H1 (cell line): ENCODE measurements at regions not wholly inside any gene's neighbourhood (a gene's known extent, or its start where the extent isn't known, plus 50 kb on each side); places are given as distances from the start of the nearest gene placed in this dataset.

Source experiments
- CTCF ChIA-PET: fragments of 300-600 bp; sonication (Branson Sonifier 250); formaldehyde crosslinking; loops from one replicate; lab custom pipeline; 2021; ENCODE audit not compliant: partially characterized antibody; lab: Charles Lee
- POLR2A ChIA-PET: fragments of 300-600 bp; sonication (Branson Sonifier 250); formaldehyde crosslinking; loops from one replicate; lab custom pipeline; 2021; ENCODE audit warnings: inconsistent platforms; ENCODE audit not compliant: partially characterized antibody; lab: Charles Lee
- DNase-seq, 2 experiments: peaks; one replicate each; pipeline versions ENCODE4 v3.0.0 to v3.0.0-alpha.2; 2010 to 2022; ENCODE audit warnings: low spot score in 2 of 2, low read depth in 1 of 2, mixed read lengths in 1 of 2
- FAIRE-seq: peaks from 2 replicates; lab custom pipeline; 2011; peaks lifted over from hg19 to GRCh38; lab: Jason Lieb, UNC
- H2AFZ ChIP-seq: 2 replicates; pipeline ENCODE4 v1.8.1; 2012; ENCODE audit warnings: low read length, inconsistent platforms
- H2AK5ac ChIP-seq: 2 replicates; pipeline ENCODE4 v1.6.1; 2013; ENCODE audit warnings: low read depth, low read length
- H2BK120ac ChIP-seq: replicated peaks from 2 replicates; pipeline ENCODE3; 2013; ENCODE audit warnings: low read depth, low read length, inconsistent platforms
- H2BK12ac ChIP-seq: 2 replicates; pipeline ENCODE4 v1.6.1; 2013; ENCODE audit warnings: low read depth, low read length
- H2BK15ac ChIP-seq: 2 replicates; pipeline ENCODE4 v1.6.1; 2013; ENCODE audit warnings: low read length
- H2BK20ac ChIP-seq: 2 replicates; pipeline ENCODE4 v1.6.1; 2013; ENCODE audit warnings: low read length
- H2BK5ac ChIP-seq: 2 replicates; pipeline ENCODE4 v1.6.1; 2013; ENCODE audit warnings: low read depth, low read length
- H3K14ac ChIP-seq: 2 replicates; pipeline ENCODE4 v1.6.1; 2013; ENCODE audit warnings: inconsistent platforms; ENCODE audit not compliant: insufficient read length
- H3K18ac ChIP-seq: 2 replicates; pipeline ENCODE4 v1.6.1; 2013; ENCODE audit warnings: low read length; ENCODE audit errors: extremely low read depth
- H3K23ac ChIP-seq: 2 replicates; pipeline ENCODE4 v1.6.1; 2013; ENCODE audit warnings: inconsistent platforms; ENCODE audit not compliant: insufficient read length
- H3K23me2 ChIP-seq: 2 replicates; pipeline ENCODE4 v1.6.1; 2013; ENCODE audit warnings: low read depth, low read length
- H3K27ac ChIP-seq: 2 replicates; pipeline ENCODE4 v1.6.1; 2011; ENCODE audit warnings: low read depth, low read length, inconsistent platforms
- H3K27me3 ChIP-seq, 4 experiments: replicated peaks in 1 of 4; 1 replicate in 1 of 4; 2 replicates in 3 of 4; pipeline versions ENCODE4 v1.6.1 to v1.8.1; 2011 to 2013; ENCODE audit warnings: low read length in 3 of 4, mild to moderate bottlenecking in 3 of 4, inconsistent platforms in 2 of 4, mixed read lengths in 2 of 4, moderate library complexity in 1 of 4; ENCODE audit not compliant: control insufficient read depth in 3 of 4, insufficient read depth in 3 of 4; ENCODE audit errors: extremely low read depth in 1 of 4
- H3K36me3 ChIP-seq, 4 experiments: 2 replicates each; pipeline versions ENCODE4 v1.6.1 to v1.8.1; 2011 to 2013; ENCODE audit warnings: mild to moderate bottlenecking in 4 of 4, low read length in 3 of 4, moderate library complexity in 2 of 4, control low read depth in 1 of 4, inconsistent platforms in 1 of 4; ENCODE audit not compliant: insufficient read depth in 4 of 4, control insufficient read depth in 2 of 4
- H3K4ac ChIP-seq: replicated peaks from 2 replicates; pipeline ENCODE3; 2013; ENCODE audit warnings: low read length, low read depth, mixed read lengths, inconsistent platforms; ENCODE audit not compliant: insufficient read length
- H3K4me1 ChIP-seq, 4 experiments: replicated peaks in 1 of 4; 1 replicate in 1 of 4; 2 replicates in 3 of 4; pipeline versions ENCODE4 v1.6.1 to v1.8.1; 2011 to 2013; ENCODE audit warnings: low read length in 3 of 4, inconsistent platforms in 2 of 4, mixed read lengths in 1 of 4; ENCODE audit not compliant: insufficient read depth in 4 of 4, control insufficient read depth in 3 of 4
- H3K4me2 ChIP-seq, 2 experiments: 2 replicates each; pipeline versions ENCODE4 v1.6.1 to v1.8.1; 2011 to 2013; ENCODE audit warnings: low read depth in 2 of 2, low read length in 2 of 2, control low read depth in 1 of 2, inconsistent platforms in 1 of 2, mild to moderate bottlenecking in 1 of 2; ENCODE audit not compliant: insufficient read depth in 1 of 2
- H3K4me3 ChIP-seq, 4 experiments: fragments of 200-600, 300-600 bp in 1 of 4; sonication (generic), shearing (Covaris generic), sonication (Bioruptor Twin) in 1 of 4; 2 replicates each; pipeline versions ENCODE4 v1.5.1 to v1.8.1; 2011 to 2016; ENCODE audit warnings: low read length in 4 of 4, low read depth in 3 of 4, control low read depth in 2 of 4, inconsistent platforms in 2 of 4, mild to moderate bottlenecking in 2 of 4, mixed read lengths in 1 of 4, moderate library complexity in 1 of 4; ENCODE audit not compliant: insufficient read depth in 2 of 4; ENCODE audit errors: extremely low read depth in 1 of 4
- H3K56ac ChIP-seq: replicated peaks from 2 replicates; pipeline ENCODE3; 2013; ENCODE audit warnings: low read depth, mild to moderate bottlenecking, mixed read lengths, low read length, inconsistent platforms; ENCODE audit not compliant: insufficient read length
- H3K79me1 ChIP-seq: 2 replicates; pipeline ENCODE4 v1.6.1; 2013; ENCODE audit warnings: low read depth, low read length, control low read depth
- H3K79me2 ChIP-seq, 2 experiments: 2 replicates each; pipeline versions ENCODE4 v1.6.1 to v1.8.1; 2012 to 2013; ENCODE audit warnings: low read length in 2 of 2, mild to moderate bottlenecking in 2 of 2, inconsistent platforms in 1 of 2; ENCODE audit not compliant: insufficient read depth in 2 of 2, control insufficient read depth in 1 of 2
- H3K9ac ChIP-seq, 4 experiments: replicated peaks in 1 of 4; 1 replicate in 1 of 4; 2 replicates in 3 of 4; pipeline versions ENCODE4 v1.6.1 to v1.8.1; 2011 to 2013; ENCODE audit warnings: low read depth in 3 of 4, low read length in 3 of 4, control low read depth in 2 of 4, mild to moderate bottlenecking in 2 of 4, moderate library complexity in 2 of 4, inconsistent platforms in 1 of 4; ENCODE audit errors: extremely low read depth in 1 of 4
- H3K9me3 ChIP-seq, 2 experiments: 2 replicates each; pipeline versions ENCODE4 v1.6.1 to v1.8.1; 2012 to 2013; ENCODE audit warnings: mild to moderate bottlenecking in 2 of 2, moderate library complexity in 2 of 2, control low read depth in 1 of 2, inconsistent platforms in 1 of 2, low read depth in 1 of 2, low read length in 1 of 2, mixed read lengths in 1 of 2; ENCODE audit not compliant: insufficient read depth in 2 of 2
- H4K20me1 ChIP-seq, 2 experiments: replicated peaks in 1 of 2; 2 replicates each; pipeline versions ENCODE3 to v1.8.1; 2011 to 2013; ENCODE audit warnings: inconsistent platforms in 2 of 2, low read length in 2 of 2, mild to moderate bottlenecking in 1 of 2; ENCODE audit not compliant: insufficient read depth in 2 of 2, control insufficient read depth in 1 of 2
- H4K5ac ChIP-seq: 2 replicates; pipeline ENCODE4 v1.6.1; 2013; ENCODE audit warnings: low read length, low read depth, mixed read lengths, inconsistent platforms; ENCODE audit not compliant: insufficient read length
- H4K8ac ChIP-seq: 2 replicates; pipeline ENCODE4 v1.8.0; 2013; ENCODE audit warnings: mild to moderate bottlenecking, moderate library complexity, low read length, inconsistent platforms; ENCODE audit not compliant: insufficient read depth; ENCODE audit errors: extremely low read depth
- H4K91ac ChIP-seq: replicated peaks from 2 replicates; pipeline ENCODE3; 2013; ENCODE audit warnings: low read length, mixed read lengths, inconsistent platforms; ENCODE audit not compliant: insufficient read length
- ASH2L ChIP-seq: fragments of 200-600, 300-600 bp; sonication (generic); IDR thresholded peaks from one replicate; pipeline ENCODE4 v1.7.1; 2017; ENCODE audit warnings: low read length
- ATF3 ChIP-seq: IDR thresholded peaks from 2 replicates; pipeline ENCODE4 v1.6.1; 2011; ENCODE audit warnings: low read depth, mild to moderate bottlenecking, low read length; ENCODE audit not compliant: insufficient read depth
- BACH1 ChIP-seq: IDR thresholded peaks from 2 replicates; pipeline ENCODE4 v1.6.1; 2012; ENCODE audit warnings: low read length, improper control_type of control experiment
- CEBPB ChIP-seq: IDR thresholded peaks from 2 replicates; pipeline ENCODE4 v1.6.1; 2012; ENCODE audit warnings: low read depth, low read length
- GTF2F1 ChIP-seq: IDR thresholded peaks from 2 replicates; pipeline ENCODE4 v1.6.1; 2012; ENCODE audit warnings: low read depth, low read length, improper control_type of control experiment, borderline replicate concordance
- JUN ChIP-seq: IDR thresholded peaks from 2 replicates; pipeline ENCODE4 v1.6.1; 2011; ENCODE audit warnings: low read depth, mild to moderate bottlenecking, improper control_type of control experiment, low read length
- KDM5A ChIP-seq: fragments of 200-600 bp; IDR thresholded peaks from 2 replicates; pipeline ENCODE4 v1.7.1; 2012; ENCODE audit warnings: mild to moderate bottlenecking, low read length, inconsistent platforms, mixed read lengths
- NRF1 ChIP-seq: IDR thresholded peaks from 2 replicates; pipeline ENCODE4 v1.6.1; 2011; ENCODE audit warnings: mild to moderate bottlenecking, low read depth, low read length, improper control_type of control experiment
- POLR2AphosphoS5 ChIP-seq: IDR thresholded peaks from 2 replicates; pipeline ENCODE4 v1.6.1; 2011; ENCODE audit warnings: low read depth, low read length
- RBBP5 ChIP-seq: IDR thresholded peaks from 2 replicates; pipeline ENCODE4 v1.7.1; 2012; ENCODE audit warnings: low read depth, mild to moderate bottlenecking, inconsistent platforms, low read length, moderate library complexity, borderline replicate concordance
- SP1 ChIP-seq: IDR thresholded peaks from 2 replicates; pipeline ENCODE4 v1.6.1; 2011; ENCODE audit warnings: low read depth, low read length
- SRF ChIP-seq: IDR thresholded peaks from 2 replicates; pipeline ENCODE4 v1.6.1; 2011; ENCODE audit warnings: mild to moderate bottlenecking, low read depth, low read length, moderate library complexity
- ZNF274 ChIP-seq: IDR thresholded peaks from 2 replicates; pipeline ENCODE4 v1.7.0; 2012; ENCODE audit warnings: low read length, borderline replicate concordance; ENCODE audit errors: extremely low read depth
- WGBS, 2 experiments: shearing (Covaris generic) in 1 of 2; methylation state at CpG; one replicate each; pipeline versions ENCODE4 v1.1.6 to v1.1.7; 2013 to 2015; ENCODE audit warnings: low lambda C conversion rate in 2 of 2, mixed read lengths in 2 of 2, inconsistent platforms in 1 of 2, low coverage in 1 of 2, missing lambda C conversion rate in 1 of 2; ENCODE audit not compliant: insufficient replicate concordance in 2 of 2, insufficient coverage in 1 of 2, insufficient read length in 1 of 2; ENCODE audit errors: extremely low coverage in 1 of 2, missing lambda C conversion rate in 1 of 2; 5-methylcytosine and 5-hydroxymethylcytosine counted together

- Histone ChIP-seq H3K79me1 (no peaks in the 10 kb centered on the region), H3K4me3 (no peak overlapping the region)
- TF ChIP-seq GTF2F1, result no peak
- TF ChIP-seq JUN, result no peak
- no peak for TF ChIP-seq BACH1
- TF ChIP-seq ATF3, result no peak
- no peak for TF ChIP-seq ASH2L
- TF ChIP-seq KDM5A, result no peak
- TF ChIP-seq RBBP5, result no peak
- no peak for TF ChIP-seq ZNF274
- TF ChIP-seq SP1, result no peak
- no peak for TF ChIP-seq NRF1
- TF ChIP-seq POLR2AphosphoS5, result no peak
- no peak for TF ChIP-seq CEBPB
- TF ChIP-seq SRF, result no peak
Observed at GRCh38 chr1:37372302-37372701, 102.1 kb upstream of the ZC3H12A start.

More at GRCh38 chr1:37372302-37372701, 102.1 kb upstream of the ZC3H12A start:
- Histone ChIP-seq H3K4me1 (no peaks in the 10 kb centered on the region), H2BK15ac (no peak overlapping the region), H2AK5ac (no peak overlapping the region), H4K8ac (no peak overlapping the region), H2BK20ac (no peak overlapping the region), H3K18ac (no peak overlapping the region), H2BK120ac (no peak overlapping the region), H3K23me2 (no peaks in the 10 kb centered on the region), H3K36me3 (no peaks in the 10 kb centered on the region), H3K4me2 (no peak overlapping the region), H3K23ac (no peak overlapping the region), H4K91ac (no peak overlapping the region), H3K56ac (no peak overlapping the region), H3K9ac (no peak overlapping the region), H2BK5ac (no peak overlapping the region), H3K27ac (no peak overlapping the region), H3K14ac (no peak overlapping the region), H3K79me2 (no peaks in the 10 kb centered on the region), H4K5ac (no peak overlapping the region), H2AFZ (no peak overlapping the region), H4K20me1 (no peaks in the 10 kb centered on the region), H3K9me3 (no peaks in the 10 kb centered on the region), H3K4ac (no peak overlapping the region), H3K27me3 (no peaks in the 10 kb centered on the region), H2BK12ac (no peak overlapping the region)
- WGBS, 2 experiments, result 78% methylated on average over 2 of the region's 2 CpGs; no CpG with 5 or more reads in 1 of the 2 experiments
- ChIA-PET CTCF (interaction anchor here (1.2 to 1.6 kb wide), 2 partner anchors 19 to 62 kb away, joined by 4 to 5 read pairs; no protein-coding TSS in a partner anchor), POLR2A (no interaction called here)
- FAIRE-seq, result no peak
- no peak for DNase-seq
